ENCODE measurements at regions not wholly inside any gene's neighbourhood (a gene's known extent, or its start where the extent isn't known, plus 50 kb on each side); places are given as distances from the start of the nearest gene placed in this dataset.
A peak's percentile ranks its signal among the peaks of the same experiment; 100 is the strongest.

DNA sequence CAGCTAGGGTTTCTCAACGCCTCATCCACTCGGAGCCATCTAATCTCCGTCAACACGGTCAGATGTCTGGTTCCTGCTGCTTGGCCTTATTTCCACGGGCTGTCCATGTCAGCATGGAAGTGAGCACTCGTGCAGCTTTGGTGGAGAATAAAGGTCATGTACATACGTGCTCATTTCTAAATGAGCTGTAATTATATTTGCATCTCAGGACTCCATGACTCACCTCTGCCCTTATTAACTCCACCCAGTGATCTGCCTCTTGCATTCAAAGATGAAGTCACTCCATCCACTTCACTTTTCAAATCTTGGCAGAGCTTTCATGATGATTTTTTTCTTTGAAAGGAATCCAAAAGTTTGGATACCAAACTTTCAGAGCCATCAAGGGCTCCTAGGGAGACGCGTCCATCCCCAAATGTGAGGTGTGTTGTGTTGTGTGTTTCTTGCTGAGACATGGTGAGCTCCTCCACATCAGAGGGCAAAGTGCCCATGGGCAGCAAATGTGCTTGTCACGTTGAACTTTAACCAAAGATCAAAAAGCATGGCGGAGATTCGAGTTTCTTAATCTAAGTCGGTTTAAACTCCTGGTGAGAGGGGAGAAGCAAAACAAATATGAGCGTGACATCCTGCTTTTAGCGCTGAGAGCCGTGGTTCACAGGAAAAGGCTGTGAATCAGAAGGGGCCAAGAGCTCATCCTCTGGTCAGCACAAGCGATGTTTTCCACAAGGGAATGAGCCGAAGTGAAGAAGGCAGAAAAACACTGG lies 68.6 kb upstream of the ERRFI1 start:
- Histone ChIP-seq H3K36me3 (no peaks in the 10 kb centered on the region), H3K4me3 (no peak overlapping the region), H3K27me3 (replicated peaks; ENCODE audit: insufficient read depth) (no peaks in the 10 kb centered on the region), H3K4me1 (ENCODE audit: control insufficient read depth in 1 of 2, low read depth in 2 of 2) (peaks cover 37 to 60% of the 10 kb centered on the region in 2 donors), H3K9me3 (no peaks in the 10 kb centered on the region), H3K27ac (peak overlapping the region in 1 of 2 donors; percentile 38)
- no peak for DNase-seq (ENCODE audit: low spot score)
- ATAC-seq (ENCODE audit: insufficient number of reproducible peaks, low FRiP score, low read depth) = no peak
- TF ChIP-seq, protein P1, sequence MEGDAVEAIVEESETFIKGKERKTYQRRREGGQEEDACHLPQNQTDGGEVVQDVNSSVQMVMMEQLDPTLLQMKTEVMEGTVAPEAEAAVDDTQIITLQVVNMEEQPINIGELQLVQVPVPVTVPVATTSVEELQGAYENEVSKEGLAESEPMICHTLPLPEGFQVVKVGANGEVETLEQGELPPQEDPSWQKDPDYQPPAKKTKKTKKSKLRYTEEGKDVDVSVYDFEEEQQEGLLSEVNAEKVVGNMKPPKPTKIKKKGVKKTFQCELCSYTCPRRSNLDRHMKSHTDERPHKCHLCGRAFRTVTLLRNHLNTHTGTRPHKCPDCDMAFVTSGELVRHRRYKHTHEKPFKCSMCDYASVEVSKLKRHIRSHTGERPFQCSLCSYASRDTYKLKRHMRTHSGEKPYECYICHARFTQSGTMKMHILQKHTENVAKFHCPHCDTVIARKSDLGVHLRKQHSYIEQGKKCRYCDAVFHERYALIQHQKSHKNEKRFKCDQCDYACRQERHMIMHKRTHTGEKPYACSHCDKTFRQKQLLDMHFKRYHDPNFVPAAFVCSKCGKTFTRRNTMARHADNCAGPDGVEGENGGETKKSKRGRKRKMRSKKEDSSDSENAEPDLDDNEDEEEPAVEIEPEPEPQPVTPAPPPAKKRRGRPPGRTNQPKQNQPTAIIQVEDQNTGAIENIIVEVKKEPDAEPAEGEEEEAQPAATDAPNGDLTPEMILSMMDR (IDR thresholded peaks at IDR 0.05) = no peak

DNA sequence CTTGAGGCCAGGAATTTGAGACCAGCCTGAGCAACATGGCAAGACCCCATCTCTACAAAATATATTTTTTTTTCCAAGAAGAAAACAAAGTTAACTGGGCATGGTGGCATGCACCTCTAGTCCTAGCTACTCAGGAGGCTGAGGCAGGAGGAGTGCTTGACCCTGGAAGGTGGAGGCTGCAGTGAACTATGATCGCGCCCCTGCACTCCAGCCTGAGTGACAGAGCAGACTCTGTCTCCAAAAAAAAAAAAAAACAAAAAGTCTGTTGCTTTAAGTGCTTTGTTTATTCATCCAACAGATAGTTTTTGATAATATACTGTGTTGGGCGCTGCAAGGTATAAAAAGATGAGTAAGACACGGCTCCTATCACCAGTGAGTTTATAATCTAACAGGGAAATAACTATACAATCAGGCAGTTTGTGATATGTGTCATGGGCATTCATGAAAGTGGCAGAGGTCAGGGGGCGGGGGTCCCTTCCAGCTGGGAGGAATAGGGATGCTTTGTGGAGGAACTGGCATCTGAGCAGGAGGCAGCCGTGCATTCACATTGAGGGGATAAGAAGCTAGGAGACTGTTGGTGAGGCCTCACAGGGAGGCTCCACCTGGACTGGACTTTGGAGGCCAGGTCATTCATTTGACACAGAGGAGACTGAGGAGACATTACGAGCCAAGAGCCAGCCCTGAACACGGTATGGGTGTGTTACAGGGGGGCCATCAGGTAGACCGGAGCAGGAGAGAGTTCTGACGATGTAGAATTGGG lies 67.3 kb upstream of the ERRFI1 start:
- H3K27me3 ChIP-seq (replicated peaks; ENCODE audit: insufficient read depth) = no peaks in the 10 kb centered on the region
- no peaks in the 10 kb centered on the region for H3K9me3 ChIP-seq
- H3K4me1 ChIP-seq (ENCODE audit: control insufficient read depth in 1 of 2, low read depth in 2 of 2) = peaks cover 38 to 59% of the 10 kb centered on the region in 2 donors
- DNase-seq (ENCODE audit: low spot score) (no peak), ATAC-seq (ENCODE audit: insufficient number of reproducible peaks, low FRiP score, low read depth) (no peak)
- H3K36me3 ChIP-seq = no peaks in the 10 kb centered on the region
- TF ChIP-seq, protein P1 (IDR thresholded peaks at IDR 0.05) = no peak
- no peak overlapping the region for H3K4me3 ChIP-seq
- no peak overlapping the region for H3K27ac ChIP-seq

DNA sequence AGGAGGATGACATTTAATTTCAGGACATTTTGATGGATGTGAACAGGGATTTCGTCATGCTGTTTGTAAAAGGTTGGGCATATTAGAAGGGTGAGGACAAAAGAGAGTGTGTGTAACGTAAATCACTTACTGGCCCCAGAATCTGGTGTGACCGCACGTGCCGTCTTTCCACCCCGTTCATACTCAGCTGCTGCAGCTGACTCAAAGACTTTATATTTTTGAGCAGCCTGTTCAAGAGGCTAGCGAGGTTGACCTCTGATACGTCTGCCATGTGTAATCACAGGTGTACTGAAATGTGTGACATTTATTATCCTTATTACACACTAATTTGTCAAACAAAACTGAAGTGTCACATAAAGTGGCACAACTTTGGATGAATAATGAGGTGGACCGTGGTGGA lies 66.5 kb upstream of the ERRFI1 start:
- no peaks in the 10 kb centered on the region for H3K27me3 ChIP-seq (replicated peaks; ENCODE audit: insufficient read depth)
- H3K9me3 ChIP-seq = no peaks in the 10 kb centered on the region
- TF ChIP-seq, protein P1 (IDR thresholded peaks at IDR 0.05) = no peak
- DNase-seq (ENCODE audit: low spot score) (no peak), ATAC-seq (ENCODE audit: insufficient number of reproducible peaks, low FRiP score, low read depth) (no peak)
- no peak overlapping the region for H3K27ac ChIP-seq
- H3K36me3 ChIP-seq = no peaks in the 10 kb centered on the region
- H3K4me1 ChIP-seq (ENCODE audit: control insufficient read depth in 1 of 2, low read depth in 2 of 2) = peaks cover 32 to 51% of the 10 kb centered on the region in 2 donors
- H3K4me3 ChIP-seq = no peak overlapping the region

DNA sequence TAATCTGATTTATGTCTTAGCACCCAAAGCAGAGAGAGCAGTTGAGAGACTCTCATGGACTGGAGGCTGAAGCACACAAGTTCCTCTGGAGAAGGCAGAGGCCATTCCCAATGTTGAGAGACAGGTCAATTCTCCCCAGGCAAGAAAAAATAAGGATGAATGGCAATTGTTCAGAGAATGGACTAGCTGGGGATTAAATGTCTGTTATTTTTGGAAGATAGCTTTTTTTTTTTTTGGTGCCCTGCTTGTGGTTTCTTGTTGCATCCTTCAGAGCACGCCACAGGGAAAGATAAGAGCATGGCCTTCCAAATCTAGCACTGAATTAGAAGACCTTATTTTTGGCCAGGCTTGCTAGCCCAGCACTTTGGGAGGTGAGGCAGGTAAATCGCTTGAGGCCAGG lies 65.6 kb upstream of the ERRFI1 start:
- Histone ChIP-seq H3K9me3 (no peaks in the 10 kb centered on the region), H3K36me3 (no peaks in the 10 kb centered on the region), H3K27me3 (replicated peaks; ENCODE audit: insufficient read depth) (no peaks in the 10 kb centered on the region), H3K4me1 (ENCODE audit: control insufficient read depth in 1 of 2, low read depth in 2 of 2) (peaks cover 23 to 42% of the 10 kb centered on the region in 2 donors), H3K27ac (peak overlapping the region; percentile 65 to 76), H3K4me3 (no peak overlapping the region)
- no peak for ATAC-seq (ENCODE audit: insufficient number of reproducible peaks, low FRiP score, low read depth)
- TF ChIP-seq, protein P1 (IDR thresholded peaks at IDR 0.05) = no peak
- no peak for DNase-seq (ENCODE audit: low spot score)

DNA sequence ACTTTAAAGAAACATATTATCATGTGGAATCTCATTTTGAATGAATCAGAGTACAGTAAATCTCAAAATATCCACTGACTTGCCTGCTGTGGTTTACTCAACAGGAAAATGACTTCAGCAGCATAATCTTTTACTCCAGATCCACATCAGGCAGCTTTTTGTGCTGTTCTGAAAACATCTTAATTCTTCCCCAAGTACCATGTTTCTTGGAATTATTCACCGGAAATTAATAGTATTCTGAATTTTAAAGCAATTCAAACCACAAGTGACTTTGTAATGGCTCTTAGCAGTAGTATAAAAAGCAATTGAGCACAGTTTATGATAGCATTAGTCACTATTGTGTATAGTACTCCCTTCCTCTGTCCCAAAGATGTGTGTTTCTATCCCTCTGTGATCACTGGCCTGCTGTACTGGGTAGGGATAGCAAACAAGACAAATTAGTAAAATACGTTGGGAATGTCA lies 64.2 kb upstream of the ERRFI1 start:
- H3K36me3 ChIP-seq = no peaks in the 10 kb centered on the region
- no peak for DNase-seq (ENCODE audit: low spot score)
- peak overlapping the region; percentile 65 to 76 for H3K27ac ChIP-seq
- ATAC-seq (ENCODE audit: insufficient number of reproducible peaks, low FRiP score, low read depth) = peak; percentile 39
- TF ChIP-seq, protein P1 (IDR thresholded peaks at IDR 0.05) = no peak
- no peaks in the 10 kb centered on the region for H3K9me3 ChIP-seq
- H3K4me3 ChIP-seq = no peak overlapping the region
- peaks cover 16 to 30% of the 10 kb centered on the region in 2 donors for H3K4me1 ChIP-seq (ENCODE audit: control insufficient read depth in 1 of 2, low read depth in 2 of 2)
- no peaks in the 10 kb centered on the region for H3K27me3 ChIP-seq (replicated peaks; ENCODE audit: insufficient read depth)

All from thoracic aorta (tissue), 2 donors.